ENCODE measurements at regions not wholly inside any gene's neighbourhood (a gene's known extent, or its start where the extent isn't known, plus 50 kb on each side); places are given as distances from the start of the nearest gene placed in this dataset.

- Histone ChIP-seq H3K9me2 (replicated peaks; ENCODE audit: insufficient read depth, low read length) (no peaks in the 10 kb centered on the region), H3K9me3 (replicated peaks; ENCODE audit: insufficient read depth, low read length) (no peaks in the 10 kb centered on the region), H3K4me3 (ENCODE audit: low read length) (no peak overlapping the region), H2AFZ (ENCODE audit: low read length) (no peak overlapping the region), H3K27ac (ENCODE audit: low read length) (no peak overlapping the region), H3K36me3 (replicated peaks; ENCODE audit: insufficient read depth, low read length) (no peaks in the 10 kb centered on the region), H3K27me3 (replicated peaks; ENCODE audit: insufficient read depth, low read length) (no peaks in the 10 kb centered on the region), H4K20me1 (ENCODE audit: insufficient read depth, low read length) (no peaks in the 10 kb centered on the region), H3K79me2 (ENCODE audit: low read length) (no peaks in the 10 kb centered on the region), H3K4me2 (ENCODE audit: low read depth, low read length) (no peak overlapping the region), H3K4me1 (ENCODE audit: low read length) (no peaks in the 10 kb centered on the region), H3F3A (ENCODE audit: insufficient read depth, low read length) (no peaks in the 10 kb centered on the region), H3K9ac (ENCODE audit: low read length) (no peak overlapping the region)
- no peak for TF ChIP-seq CTCF (IDR thresholded peaks at IDR 0.05; ENCODE audit: low read length)
- TF ChIP-seq EZH2phosphoT487 (IDR thresholded peaks at IDR 0.05; ENCODE audit: low read length) = no peak
- TF ChIP-seq EZH2 (optimal IDR thresholded peaks at IDR 0.05; ENCODE audit: low read depth, low read length) = no peak
- no peak for DNase-seq
Observed at GRCh38 chr2:58985541-58985940, 744.4 kb upstream of the FANCL start.

- TF ChIP-seq EZH2 (optimal IDR thresholded peaks at IDR 0.05; ENCODE audit: low read depth, low read length) (no peak), EZH2phosphoT487 (IDR thresholded peaks at IDR 0.05; ENCODE audit: low read length) (no peak), CTCF (IDR thresholded peaks at IDR 0.05; ENCODE audit: low read length) (no peak)
- H2AFZ ChIP-seq (ENCODE audit: low read length) = no peak overlapping the region
- H3F3A ChIP-seq (ENCODE audit: insufficient read depth, low read length) = no peaks in the 10 kb centered on the region
- no peaks in the 10 kb centered on the region for H4K20me1 ChIP-seq (ENCODE audit: insufficient read depth, low read length)
- no peak overlapping the region for H3K4me2 ChIP-seq (ENCODE audit: low read depth, low read length)
- no peaks in the 10 kb centered on the region for H3K9me2 ChIP-seq (replicated peaks; ENCODE audit: insufficient read depth, low read length)
- no peaks in the 10 kb centered on the region for H3K79me2 ChIP-seq (ENCODE audit: low read length)
- H3K36me3 ChIP-seq (replicated peaks; ENCODE audit: insufficient read depth, low read length) = no peaks in the 10 kb centered on the region
- H3K27me3 ChIP-seq (replicated peaks; ENCODE audit: insufficient read depth, low read length) = no peaks in the 10 kb centered on the region
- no peaks in the 10 kb centered on the region for H3K9me3 ChIP-seq (replicated peaks; ENCODE audit: insufficient read depth, low read length)
- no peaks in the 10 kb centered on the region for H3K4me1 ChIP-seq (ENCODE audit: low read length)
- DNase-seq = peak; percentile 12
- H3K27ac ChIP-seq (ENCODE audit: low read length) = no peak overlapping the region
- H3K9ac ChIP-seq (ENCODE audit: low read length) = no peak overlapping the region
- no peak overlapping the region for H3K4me3 ChIP-seq (ENCODE audit: low read length)
Observed at GRCh38 chr2:58984731-58985130, 743.6 kb upstream of the FANCL start.

GRCh38 chr2:58983111-58983510, 742.0 kb upstream of the FANCL start:
- Histone ChIP-seq H3F3A (ENCODE audit: insufficient read depth, low read length) (no peaks in the 10 kb centered on the region), H3K4me1 (ENCODE audit: low read length) (no peaks in the 10 kb centered on the region), H3K4me3 (ENCODE audit: low read length) (no peak overlapping the region), H3K9me3 (replicated peaks; ENCODE audit: insufficient read depth, low read length) (no peaks in the 10 kb centered on the region), H3K79me2 (ENCODE audit: low read length) (no peaks in the 10 kb centered on the region), H2AFZ (ENCODE audit: low read length) (no peak overlapping the region), H3K27me3 (replicated peaks; ENCODE audit: insufficient read depth, low read length) (no peaks in the 10 kb centered on the region), H3K9me2 (replicated peaks; ENCODE audit: insufficient read depth, low read length) (no peaks in the 10 kb centered on the region), H3K9ac (ENCODE audit: low read length) (no peak overlapping the region), H3K36me3 (replicated peaks; ENCODE audit: insufficient read depth, low read length) (no peaks in the 10 kb centered on the region), H3K27ac (ENCODE audit: low read length) (no peak overlapping the region), H3K4me2 (ENCODE audit: low read depth, low read length) (no peak overlapping the region), H4K20me1 (ENCODE audit: insufficient read depth, low read length) (no peaks in the 10 kb centered on the region)
- TF ChIP-seq CTCF (IDR thresholded peaks at IDR 0.05; ENCODE audit: low read length) = no peak
- no peak for TF ChIP-seq EZH2 (optimal IDR thresholded peaks at IDR 0.05; ENCODE audit: low read depth, low read length)
- TF ChIP-seq EZH2phosphoT487 (IDR thresholded peaks at IDR 0.05; ENCODE audit: low read length) = no peak
- no peak for DNase-seq

All from MM.1S (cell line).